HepG2 (cell line): ENCODE measurements at regions not wholly inside any gene's neighbourhood (a gene's known extent, or its start where the extent isn't known, plus 50 kb on each side); places are given as distances from the start of the nearest gene placed in this dataset.

Experiments used
- ATAC-seq: fragments of 200-7000 bp; cut with Tn5 transposase; 3 replicates; pipeline ENCODE4 v1.9.1; 2020; ENCODE audit warnings: mild to moderate bottlenecking, moderate library complexity
- BruUV-seq: library from RNA; stranded (reverse); fragments of 400-500 nt; replicated peaks from 2 replicates; lab custom pipeline; 2021; lab: Mats Ljungman, UMichigan
- CTCF ChIA-PET: fragments of 300-600 bp; formaldehyde crosslinking; extraction: SDS; loops from one replicate; lab custom pipeline; 2021; ENCODE audit warnings: low total read pairs, inconsistent platforms, low intra/inter-chr PET ratio; lab: Yijun Ruan, JAX
- POLR2A ChIA-PET: fragments of 350-600 bp; sonication (Branson Sonifier 250); formaldehyde crosslinking; loops from one replicate; lab custom pipeline; 2020; ENCODE audit warnings: antibody characterized with exemption, inconsistent platforms; lab: Yijun Ruan, JAX
- DNase-seq: peaks from one replicate; pipeline ENCODE4 v3.0.0-alpha.2; 2015; ENCODE audit warnings: low spot score
- FAIRE-seq: peaks from 3 replicates; lab custom pipeline; 2011; peaks lifted over from hg19 to GRCh38; lab: Jason Lieb, UNC
- H2AFZ ChIP-seq: one replicate; pipeline ENCODE4 v1.6.1; 2011; ENCODE audit warnings: low read length, inconsistent platforms
- H3K27ac ChIP-seq: fragments of 300-600 bp; 3 replicates; pipeline ENCODE4 v1.8.0; 2011; ENCODE audit warnings: mixed run types, mild to moderate bottlenecking, mixed read lengths, low read length, inconsistent platforms; ENCODE audit not compliant: insufficient read depth; ENCODE audit errors: extremely low read length
- H3K27me3 ChIP-seq, 2 experiments: fragments of 200-600 bp in 1 of 2; 2 replicates in 1 of 2; 3 replicates in 1 of 2; pipeline versions ENCODE4 v1.6.0 to v1.8.0; 2011; ENCODE audit warnings: low read length in 2 of 2, mild to moderate bottlenecking in 2 of 2, moderate library complexity in 2 of 2, inconsistent platforms in 1 of 2; ENCODE audit not compliant: insufficient read depth in 2 of 2, control insufficient read depth in 1 of 2
- H3K36me3 ChIP-seq, 2 experiments: fragments of 200-600 bp in 1 of 2; replicated peaks in 1 of 2; 2 replicates in 1 of 2; 3 replicates in 1 of 2; pipeline versions ENCODE4 v1.5.1 to v1.8.0; 2011; ENCODE audit warnings: low read length in 2 of 2, inconsistent platforms in 1 of 2; ENCODE audit not compliant: insufficient read depth in 2 of 2, control insufficient read depth in 1 of 2
- H3K4me1 ChIP-seq: 2 replicates; pipeline ENCODE4 v1.5.1; 2012; ENCODE audit warnings: low read length, inconsistent platforms; ENCODE audit not compliant: insufficient read depth
- H3K4me2 ChIP-seq: 2 replicates; pipeline ENCODE4 v1.6.0; 2011; ENCODE audit warnings: low read depth, low read length, inconsistent platforms
- H3K4me3 ChIP-seq, 3 experiments: fragments of 200-600 bp in 1 of 3; sonication (generic), shearing (Covaris generic) in 1 of 3; replicated peaks in 1 of 3; 2 replicates each; pipeline ENCODE4 v1.5.1; 2011 to 2016; ENCODE audit warnings: low read length in 3 of 3, inconsistent platforms in 2 of 3, low read depth in 2 of 3, mild to moderate bottlenecking in 2 of 3, control low read depth in 1 of 3, mixed read lengths in 1 of 3; ENCODE audit not compliant: insufficient read depth in 1 of 3
- H3K79me2 ChIP-seq: one replicate; pipeline ENCODE4 v1.6.1; 2011; ENCODE audit warnings: low read length, inconsistent platforms; ENCODE audit not compliant: insufficient read depth
- H3K9ac ChIP-seq: 2 replicates; pipeline ENCODE4 v1.6.0; 2011; ENCODE audit warnings: mild to moderate bottlenecking, low read depth, low read length, inconsistent platforms; ENCODE audit not compliant: insufficient read depth
- H3K9me3 ChIP-seq: 2 replicates; pipeline ENCODE4 v1.5.1; 2012; ENCODE audit warnings: mild to moderate bottlenecking, low read length
- H4K20me1 ChIP-seq: 2 replicates; pipeline ENCODE4 v1.6.0; 2011; ENCODE audit warnings: inconsistent platforms, mild to moderate bottlenecking, low read length, moderate library complexity; ENCODE audit not compliant: insufficient read depth
- ATF3 ChIP-seq: sonication (generic); formaldehyde crosslinking; IDR thresholded peaks from 2 replicates; pipeline ENCODE4 v1.4.0; 2020; ENCODE audit warnings: missing genetic modification reagents
- NFATC3 ChIP-seq: sonication (generic); formaldehyde crosslinking; IDR thresholded peaks from 2 replicates; pipeline ENCODE4 v1.5.1; 2020; ENCODE audit warnings: mild to moderate bottlenecking, missing genetic modification reagents
- ZBTB14 ChIP-seq: sonication (generic); formaldehyde crosslinking; IDR thresholded peaks from 2 replicates; pipeline ENCODE4 v1.4.0; 2020; ENCODE audit warnings: missing genetic modification reagents
- ZNF343 ChIP-seq: sonication (generic); formaldehyde crosslinking; IDR thresholded peaks from 2 replicates; pipeline ENCODE4 v1.4.0; 2020; ENCODE audit warnings: mild to moderate bottlenecking, missing genetic modification reagents
- ZNF460 ChIP-seq: sonication (generic); formaldehyde crosslinking; IDR thresholded peaks from 2 replicates; pipeline ENCODE4 v1.5.1; 2020; ENCODE audit warnings: missing genetic modification reagents, mild to moderate bottlenecking, borderline replicate concordance
- ZNF770 ChIP-seq: sonication (generic); formaldehyde crosslinking; IDR thresholded peaks from 2 replicates; pipeline ENCODE4 v1.5.0; 2020; ENCODE audit warnings: mild to moderate bottlenecking, missing genetic modification reagents
- WGBS: methylation state at CpG from one replicate; pipeline ENCODE4 v1.1.6; 2017; ENCODE audit warnings: low lambda C conversion rate; 5-methylcytosine and 5-hydroxymethylcytosine counted together
- in situ Hi-C: cut with HindIII; loops from 2 replicates; pipeline ENCODE4 v1.10.0; 2017; ENCODE audit warnings: low pct_unique_long_range_greater_than_20kb; ENCODE audit not compliant: extremely low pct_ligation_motif_present
- intact Hi-C: fragments of 100-400 bp; cut with micrococcal nuclease; formaldehyde crosslinking; loops from one replicate; pipeline ENCODE4 v1.10.0; 2022; ENCODE audit not compliant: unreplicated experiment

GRCh38 chr12:115384391-115384790, 700.4 kb upstream of the TBX3 start:
- intact Hi-C loops (no loop called here), in situ Hi-C loops (no loop called here)
- Histone ChIP-seq H3K9me3 (no peaks in the 10 kb centered on the region), H3K9ac (no peak overlapping the region), H3K4me3 (no peak overlapping the region), H3K27me3 (peaks cover 0 to 10% of the 10 kb centered on the region in 2 experiments; a peak in 1 of 5 replicates), H3K4me1 (peaks cover 60% of the 10 kb centered on the region), H3K4me2 (no peak overlapping the region), H3K36me3 (no peaks in the 10 kb centered on the region)
- DNase-seq: no peak
- FAIRE-seq: no peak
- TF ChIP-seq ZNF343 (CRISPR knock-in tag): no peak
- TF ChIP-seq ATF3 (CRISPR knock-in tag): no peak
- TF ChIP-seq ZNF770 (CRISPR knock-in tag): peak; percentile 81
- no peak for TF ChIP-seq ZBTB14 (CRISPR knock-in tag)
- TF ChIP-seq NFATC3 (CRISPR knock-in tag): no peak
- TF ChIP-seq ZNF460 (CRISPR knock-in tag): no peak
- TF ChIP-seq, all 625 proteins: peak for 1
- no TSS peak for BruUV-seq
- H3K27ac ChIP-seq: no peak overlapping the region
- H2AFZ ChIP-seq: no peak overlapping the region
- H4K20me1 ChIP-seq: no peaks in the 10 kb centered on the region
- no peaks in the 10 kb centered on the region for H3K79me2 ChIP-seq
- no peak for ATAC-seq
- WGBS: 62% methylated on average over 5 of the region's 5 CpGs
- POLR2A ChIA-PET: interaction anchor here (0.5 kb wide), 1 partner anchor 38 kb away, joined by 3 read pairs; no protein-coding TSS in a partner anchor
- CTCF ChIA-PET: no interaction called here
